Trophoblast cell (in vitro differentiated cells and primary cell): ENCODE measurements at regions not wholly inside any gene's neighbourhood (a gene's known extent, or its start where the extent isn't known, plus 50 kb on each side); places are given as distances from the start of the nearest gene placed in this dataset.

Experiments
- DNase-seq, 2 donors: peaks; one replicate each; pipeline ENCODE4 v3.0.0-alpha.2; 2016
- H2AFZ ChIP-seq: 2 replicates; pipeline ENCODE4 v1.6.1; 2013; ENCODE audit warnings: low read length, moderate library complexity, mild to moderate bottlenecking; ENCODE audit not compliant: insufficient read depth, poor library complexity
- H2AK5ac ChIP-seq: 2 replicates; pipeline ENCODE4 v1.6.1; 2013; ENCODE audit warnings: mild to moderate bottlenecking, low read length
- H2BK120ac ChIP-seq: 2 replicates; pipeline ENCODE4 v1.6.1; 2013; ENCODE audit warnings: low read length, mild to moderate bottlenecking, moderate library complexity; ENCODE audit not compliant: insufficient read depth, poor library complexity
- H2BK12ac ChIP-seq: 2 replicates; pipeline ENCODE4 v1.6.1; 2013; ENCODE audit warnings: mild to moderate bottlenecking, low read length, moderate library complexity
- H2BK5ac ChIP-seq: 2 replicates; pipeline ENCODE4 v1.6.1; 2013; ENCODE audit warnings: low read length, low read depth, moderate library complexity, mild to moderate bottlenecking; ENCODE audit not compliant: poor library complexity
- H3K14ac ChIP-seq: 2 replicates; pipeline ENCODE4 v1.6.1; 2013; ENCODE audit warnings: mild to moderate bottlenecking, low read length
- H3K18ac ChIP-seq: 2 replicates; pipeline ENCODE4 v1.6.1; 2013; ENCODE audit warnings: mild to moderate bottlenecking, low read length
- H3K23ac ChIP-seq: 2 replicates; pipeline ENCODE4 v1.6.1; 2013; ENCODE audit warnings: low read length
- H3K27ac ChIP-seq: 2 replicates; pipeline ENCODE4 v1.5.1; 2013; ENCODE audit warnings: low read depth, mild to moderate bottlenecking, inconsistent platforms, low read length, moderate library complexity
- H3K27me3 ChIP-seq: 2 replicates; pipeline ENCODE4 v1.6.1; 2013; ENCODE audit warnings: inconsistent platforms, mild to moderate bottlenecking, low read length, moderate library complexity; ENCODE audit not compliant: insufficient read depth
- H3K36me3 ChIP-seq, 2 experiments: 1 replicate in 1 of 2; 2 replicates in 1 of 2; pipeline ENCODE4 v1.6.1; 2013; ENCODE audit warnings: low read length in 2 of 2, mild to moderate bottlenecking in 2 of 2, moderate library complexity in 1 of 2; ENCODE audit not compliant: insufficient read depth in 2 of 2, control insufficient read depth in 1 of 2
- H3K4ac ChIP-seq: 2 replicates; pipeline ENCODE4 v1.6.1; 2013; ENCODE audit warnings: low read depth, mild to moderate bottlenecking, low read length, moderate library complexity
- H3K4me1 ChIP-seq, 2 experiments: 1 replicate in 1 of 2; 2 replicates in 1 of 2; pipeline ENCODE4 v1.6.1; 2013; ENCODE audit warnings: low read length in 2 of 2, mild to moderate bottlenecking in 2 of 2, moderate library complexity in 1 of 2; ENCODE audit not compliant: insufficient read depth in 2 of 2, control insufficient read depth in 1 of 2
- H3K4me2 ChIP-seq: 2 replicates; pipeline ENCODE4 v1.6.1; 2013; ENCODE audit warnings: inconsistent platforms, mild to moderate bottlenecking, low read length, moderate library complexity
- H3K4me3 ChIP-seq: 2 replicates; pipeline ENCODE4 v1.5.1; 2013; ENCODE audit warnings: mild to moderate bottlenecking, low read depth, low read length, inconsistent platforms
- H3K79me1 ChIP-seq: one replicate; pipeline ENCODE4 v1.6.1; 2013; ENCODE audit warnings: low read length
- H3K79me2 ChIP-seq: 2 replicates; pipeline ENCODE4 v1.6.1; 2013; ENCODE audit warnings: low read length, mild to moderate bottlenecking; ENCODE audit not compliant: control insufficient read depth, insufficient read depth, poor library complexity
- H3K9ac ChIP-seq: 2 replicates; pipeline ENCODE4 v1.6.1; 2013; ENCODE audit warnings: mild to moderate bottlenecking, low read length
- H3K9me3 ChIP-seq: 2 replicates; pipeline ENCODE4 v1.6.1; 2013; ENCODE audit warnings: low read depth, mild to moderate bottlenecking, control low read depth, inconsistent platforms, low read length; ENCODE audit not compliant: insufficient read depth
- H4K12ac ChIP-seq: 2 replicates; pipeline ENCODE4 v1.6.1; 2013; ENCODE audit warnings: low read depth, mild to moderate bottlenecking, low read length, moderate library complexity
- H4K8ac ChIP-seq: 2 replicates; pipeline ENCODE4 v1.6.1; 2013; ENCODE audit warnings: low read depth, mild to moderate bottlenecking, low read length, moderate library complexity
- H4K91ac ChIP-seq: one replicate; pipeline ENCODE4 v1.6.1; 2013; ENCODE audit warnings: low read depth, mild to moderate bottlenecking, low read length, moderate library complexity
- WGBS: extraction: QIAGEN DNeasy Blood & Tissue Kit; methylation state at CpG from one replicate; pipeline ENCODE4 v1.1.7; 2013; ENCODE audit warnings: missing lambda C conversion rate; ENCODE audit not compliant: insufficient read length, insufficient coverage; ENCODE audit errors: extremely low coverage; 5-methylcytosine and 5-hydroxymethylcytosine counted together

DNA sequence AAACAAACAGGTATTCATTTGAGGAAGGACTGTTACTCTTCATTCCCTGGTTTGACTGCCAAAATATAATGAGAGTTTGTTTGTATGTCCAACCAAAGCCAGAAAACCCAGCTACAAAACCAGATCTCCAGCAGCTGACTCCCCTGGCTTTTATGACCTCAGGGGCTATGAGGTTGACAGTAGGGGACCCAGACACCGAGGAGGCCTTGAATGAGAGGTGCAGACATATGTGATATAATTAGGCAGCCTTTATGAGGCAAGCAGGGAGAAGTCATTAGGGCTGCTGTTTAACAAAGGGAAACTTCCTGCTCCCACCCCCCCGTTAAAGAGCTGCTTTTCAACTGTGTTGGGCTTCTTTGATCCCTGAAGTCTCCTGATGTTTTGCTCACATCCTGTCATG lies 236.7 kb downstream of the SLC4A3 start:
- no peak overlapping the region for H3K4ac ChIP-seq
- H3K27ac ChIP-seq = no peak overlapping the region
- H4K8ac ChIP-seq = no peak overlapping the region
- no peak overlapping the region for H2BK12ac ChIP-seq
- no peaks in the 10 kb centered on the region for H3K36me3 ChIP-seq
- H4K91ac ChIP-seq = no peak overlapping the region
- no peaks in the 10 kb centered on the region for H3K4me1 ChIP-seq
- no peak overlapping the region for H3K18ac ChIP-seq
- H2BK5ac ChIP-seq = no peak overlapping the region
- no peak overlapping the region for H3K23ac ChIP-seq
- no peaks in the 10 kb centered on the region for H3K9me3 ChIP-seq
- no peak overlapping the region for H3K14ac ChIP-seq
- H3K79me1 ChIP-seq = no peaks in the 10 kb centered on the region
- H3K79me2 ChIP-seq = no peaks in the 10 kb centered on the region
- H2AK5ac ChIP-seq = no peak overlapping the region
- no peaks in the 10 kb centered on the region for H3K27me3 ChIP-seq
- H3K4me2 ChIP-seq = no peak overlapping the region
- no peak overlapping the region for H4K12ac ChIP-seq
- DNase-seq = no peak
- no peak overlapping the region for H3K9ac ChIP-seq
- no peak overlapping the region for H2BK120ac ChIP-seq
- H2AFZ ChIP-seq = no peak overlapping the region
- H3K4me3 ChIP-seq = no peak overlapping the region
- WGBS = no CpG with 5 or more reads among the region's 2 CpGs

DNA sequence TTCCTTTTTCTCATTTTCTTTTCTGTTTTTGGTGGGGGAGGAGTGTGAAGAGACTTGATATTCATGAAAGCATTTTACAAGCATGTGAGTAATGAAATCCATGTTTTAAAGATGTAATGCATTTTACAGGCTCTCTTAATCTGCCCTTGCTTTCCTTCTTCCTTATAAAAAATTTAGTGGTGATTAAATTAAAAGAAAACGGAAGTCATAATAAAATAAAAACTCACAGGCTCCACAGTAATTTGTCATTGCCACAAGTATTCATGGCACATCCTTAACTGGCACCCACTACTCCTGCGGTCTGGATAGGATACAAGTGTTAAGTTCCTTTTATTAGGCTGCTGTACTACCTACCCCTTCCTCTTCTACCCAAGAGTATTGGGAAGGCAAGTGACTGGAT lies 241.2 kb downstream of the SLC4A3 start:
- Histone ChIP-seq H3K79me1 (no peaks in the 10 kb centered on the region), H2BK12ac (no peak overlapping the region), H3K14ac (no peak overlapping the region), H3K4me1 (peaks cover 6% of the 10 kb centered on the region in 2 experiments), H3K9me3 (no peaks in the 10 kb centered on the region), H2BK5ac (no peak overlapping the region), H3K23ac (no peak overlapping the region), H3K36me3 (no peaks in the 10 kb centered on the region), H3K4me3 (no peak overlapping the region), H3K4ac (no peak overlapping the region), H3K27me3 (no peaks in the 10 kb centered on the region), H3K4me2 (no peak overlapping the region), H4K8ac (no peak overlapping the region), H2AK5ac (no peak overlapping the region), H4K12ac (no peak overlapping the region), H3K79me2 (no peaks in the 10 kb centered on the region), H4K91ac (no peak overlapping the region), H3K18ac (no peak overlapping the region), H3K9ac (no peak overlapping the region), H2BK120ac (no peak overlapping the region), H3K27ac (no peak overlapping the region), H2AFZ (no peak overlapping the region)
- WGBS = no CpG with 5 or more reads among the region's 2 CpGs
- DNase-seq = no peak

DNA sequence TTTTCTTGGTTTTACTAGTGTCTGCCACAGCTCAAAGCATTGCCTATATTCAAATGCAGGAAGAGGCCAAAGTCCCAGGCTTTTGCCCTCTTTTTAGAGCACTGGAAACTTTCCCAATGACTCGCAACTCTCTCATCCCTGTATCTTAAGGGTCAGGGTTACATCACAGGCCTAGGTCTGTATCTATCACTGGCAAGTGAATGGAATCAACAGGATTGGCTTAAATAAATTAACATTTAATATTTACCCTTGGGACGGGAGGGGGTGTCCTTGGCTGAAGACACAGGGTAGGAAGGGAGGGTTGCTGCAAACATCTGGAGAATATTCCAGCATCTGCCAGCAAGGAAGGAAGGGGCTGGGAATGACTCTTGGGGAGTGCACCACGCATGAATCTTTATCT lies 242.6 kb downstream of the SLC4A3 start:
- H3K4ac ChIP-seq = no peak overlapping the region
- H2BK120ac ChIP-seq = no peak overlapping the region
- WGBS = no CpG with 5 or more reads among the region's 3 CpGs
- no peaks in the 10 kb centered on the region for H3K27me3 ChIP-seq
- no peak overlapping the region for H3K14ac ChIP-seq
- H3K18ac ChIP-seq = no peak overlapping the region
- no peak overlapping the region for H3K27ac ChIP-seq
- H3K4me1 ChIP-seq = peaks cover 6% of the 10 kb centered on the region in 2 experiments
- no peak overlapping the region for H3K4me2 ChIP-seq
- H3K79me2 ChIP-seq = no peaks in the 10 kb centered on the region
- no peak overlapping the region for H4K91ac ChIP-seq
- no peaks in the 10 kb centered on the region for H3K9me3 ChIP-seq
- H2BK12ac ChIP-seq = no peak overlapping the region
- no peak overlapping the region for H4K12ac ChIP-seq
- H4K8ac ChIP-seq = no peak overlapping the region
- H2AK5ac ChIP-seq = no peak overlapping the region
- no peaks in the 10 kb centered on the region for H3K79me1 ChIP-seq
- DNase-seq = no peak
- H2BK5ac ChIP-seq = no peak overlapping the region
- no peak overlapping the region for H3K4me3 ChIP-seq
- H2AFZ ChIP-seq = no peak overlapping the region
- no peaks in the 10 kb centered on the region for H3K36me3 ChIP-seq
- H3K9ac ChIP-seq = no peak overlapping the region
- H3K23ac ChIP-seq = no peak overlapping the region

DNA sequence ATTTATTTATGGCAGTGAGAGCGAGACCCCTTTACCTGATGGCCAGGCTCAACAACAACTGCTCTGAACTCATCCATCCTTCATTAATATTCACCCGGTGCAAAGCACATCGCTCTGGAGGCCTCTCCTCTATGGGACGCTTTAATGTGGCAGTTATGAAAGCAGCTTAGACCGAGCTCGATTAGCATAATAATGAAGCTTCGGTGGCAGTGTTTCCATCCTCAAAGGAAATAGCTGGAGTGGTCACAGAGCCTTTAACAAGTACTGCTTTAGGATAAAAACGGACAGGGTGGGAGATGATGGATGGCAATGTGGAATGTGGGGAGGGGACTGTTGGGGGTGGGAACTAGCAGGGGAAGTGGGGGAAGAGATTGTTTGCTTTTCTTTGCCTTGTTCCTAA lies 243.9 kb downstream of the SLC4A3 start:
- Histone ChIP-seq H4K12ac (no peak overlapping the region), H3K79me2 (no peaks in the 10 kb centered on the region), H3K14ac (no peak overlapping the region), H4K8ac (no peak overlapping the region), H4K91ac (no peak overlapping the region), H3K4me1 (peaks cover 6% of the 10 kb centered on the region in 2 experiments), H2BK12ac (no peak overlapping the region), H3K23ac (no peak overlapping the region), H2AFZ (no peak overlapping the region), H3K4me2 (no peak overlapping the region), H3K18ac (no peak overlapping the region), H3K36me3 (no peaks in the 10 kb centered on the region), H2BK5ac (no peak overlapping the region), H3K4me3 (no peak overlapping the region), H3K79me1 (peaks cover 3% of the 10 kb centered on the region), H3K27ac (no peak overlapping the region), H3K9ac (no peak overlapping the region), H3K27me3 (no peaks in the 10 kb centered on the region), H2BK120ac (no peak overlapping the region), H2AK5ac (no peak overlapping the region), H3K9me3 (no peaks in the 10 kb centered on the region), H3K4ac (no peak overlapping the region)
- no CpG with 5 or more reads among the region's 8 CpGs for WGBS
- no peak for DNase-seq
